NCI-H2107 treated with DMSO at 0.1 percent for 48 hours (cell line): ENCODE measurements at regions not wholly inside any gene's neighbourhood (a gene's known extent, or its start where the extent isn't known, plus 50 kb on each side); places are given as distances from the start of the nearest gene placed in this dataset.

Source experiments
- DNase-seq: peaks from one replicate; lab custom pipeline; 2025; ENCODE audit not compliant: unreplicated experiment; lab: John Stamatoyannopoulos, UW

GRCh38 chr5:17161662-17162061, 55.8 kb upstream of the BASP1 start:
- DNase-seq: no peak

GRCh38 chr5:17163221-17163620, 54.2 kb upstream of the BASP1 start:
- DNase-seq: no peak

GRCh38 chr5:17167171-17167891, 50.1 kb upstream of the BASP1 start:
- no peak for DNase-seq
